ENCODE measurements at regions not wholly inside any gene's neighbourhood (a gene's known extent, or its start where the extent isn't known, plus 50 kb on each side); places are given as distances from the start of the nearest gene placed in this dataset.

GRCh38 chr2:194327196-194327888 lies 1329.7 kb upstream of the SLC39A10 start:
- H3K79me2 ChIP-seq (ENCODE audit: insufficient read depth, low read length): no peaks in the 10 kb centered on the region
- intact Hi-C loops (cut with micrococcal nuclease): no loop called here
- ChIA-PET CTCF (no interaction called here), POLR2A (no interaction called here), RAD21 (ENCODE audit: low non-redundant PET in 1 of 2, low total read pairs in 2 of 2, uncharacterized antibody in 2 of 2, unreplicated experiment in 2 of 2) (no interaction called here)
- BruUV-seq (replicated peaks): no TSS peak
- H3K27ac ChIP-seq (ENCODE audit: low read depth, low read length): no peak overlapping the region
- ATAC-seq (no peak), DNase-seq (ENCODE audit: low read depth, low spot score) (no peak)
- H3K27me3 ChIP-seq (ENCODE audit: insufficient read depth, low read length): no peaks in the 10 kb centered on the region
- no peaks in the 10 kb centered on the region for H3K4me1 ChIP-seq (ENCODE audit: control insufficient read depth in 1 of 2, insufficient read depth in 2 of 2, low read length in 2 of 2)
- TF ChIP-seq SRF (IDR thresholded peaks at IDR 0.05; ENCODE audit: low read depth): no peak
- no peak for TF ChIP-seq ATF3 (IDR thresholded peaks at IDR 0.05)
- no peak for TF ChIP-seq EGR1 (IDR thresholded peaks at IDR 0.05; ENCODE audit: low read depth)
- no peak for TF ChIP-seq CTCF (IDR thresholded peaks at IDR 0.05 in 2 of 3, conservative IDR thresholded peaks at IDR 0.05 in 1 of 3; ENCODE audit: borderline replicate concordance in 1 of 3, insufficient read depth in 1 of 3, low read depth in 2 of 3, low read length in 2 of 3)
- no peak for TF ChIP-seq ZNF274 (IDR thresholded peaks at IDR 0.05; ENCODE audit: low read depth, low read length)
- TF ChIP-seq ZBTB33 (IDR thresholded peaks at IDR 0.05; ENCODE audit: extremely low read depth, insufficient replicate concordance, low read length): no peak
- TF ChIP-seq YY1 (IDR thresholded peaks at IDR 0.05; ENCODE audit: extremely low read depth, insufficient replicate concordance, low read depth, low read length): no peak
- TF ChIP-seq CEBPB (IDR thresholded peaks at IDR 0.05; ENCODE audit: low read depth): no peak
- no peak for TF ChIP-seq REST (IDR thresholded peaks at IDR 0.05; ENCODE audit: low read depth)
- no peak for TF ChIP-seq ZFX (IDR thresholded peaks at IDR 0.05)
- no peak overlapping the region for H3K9ac ChIP-seq (ENCODE audit: low read length)
- H3K9me3 ChIP-seq (ENCODE audit: control insufficient read depth in 1 of 2, insufficient read depth in 1 of 2, low read depth in 1 of 2, low read length in 2 of 2): no peaks in the 10 kb centered on the region
- H4K20me1 ChIP-seq (ENCODE audit: insufficient read depth): no peaks in the 10 kb centered on the region
- no peaks in the 10 kb centered on the region for H3K9me2 ChIP-seq (ENCODE audit: insufficient read depth)
- no peak overlapping the region for H3K4me3 ChIP-seq (replicated peaks in 1 of 2; ENCODE audit: low read depth in 1 of 2, low read length in 2 of 2)
- H3K4me2 ChIP-seq (ENCODE audit: low read length): no peak overlapping the region
- H3K36me3 ChIP-seq (ENCODE audit: control insufficient read depth in 1 of 2, insufficient read depth in 2 of 2, low read length in 2 of 2): no peaks in the 10 kb centered on the region
- no peak overlapping the region for H2AFZ ChIP-seq (ENCODE audit: low read depth, low read length, poor library complexity, severe bottlenecking)

All from HCT116 (cell line).